Tibial nerve (tissue), 4 donors: ENCODE measurements at regions not wholly inside any gene's neighbourhood (a gene's known extent, or its start where the extent isn't known, plus 50 kb on each side); places are given as distances from the start of the nearest gene placed in this dataset.

Experiments used
- CTCF ChIP-seq, 5 experiments: fragments of 200-600 bp in 3 of 5; fragments of 450-650 bp in 2 of 5; sonication (generic) in 3 of 5; IDR thresholded peaks; one replicate each; pipeline ENCODE4 v1.5.1; 2016 to 2019; ENCODE audit warnings: antibody characterized with exemption in 5 of 5, mild to moderate bottlenecking in 3 of 5, moderate library complexity in 2 of 5
- EP300 ChIP-seq, 2 donors: sonication (generic); formaldehyde crosslinking; IDR thresholded peaks; one replicate each; pipeline ENCODE4 v1.6.1; 2017; ENCODE audit warnings: antibody characterized with exemption in 2 of 2, mild to moderate bottlenecking in 1 of 2
- POLR2A ChIP-seq, 2 donors: fragments of 450-650 bp; IDR thresholded peaks; one replicate each; pipeline ENCODE4 v1.6.1; 2017; ENCODE audit warnings: antibody characterized with exemption in 2 of 2, mild to moderate bottlenecking in 2 of 2, moderate library complexity in 2 of 2

- no peak for TF ChIP-seq CTCF (IDR thresholded peaks at IDR 0.05)
- TF ChIP-seq POLR2A (IDR thresholded peaks at IDR 0.05), result no peak
- no peak for TF ChIP-seq EP300 (IDR thresholded peaks at IDR 0.05)
Observed at GRCh38 chr9:104417296-104417695, 86.8 kb upstream of the OR13F1 start.
